Vagina (tissue), 2 donors: ENCODE measurements at regions not wholly inside any gene's neighbourhood (a gene's known extent, or its start where the extent isn't known, plus 50 kb on each side); places are given as distances from the start of the nearest gene placed in this dataset.

Experiments used
- CTCF ChIP-seq, 3 experiments: fragments of 450-650 bp in 2 of 3; fragments of 200-600 bp in 1 of 3; sonication (generic) in 1 of 3; IDR thresholded peaks; one replicate each; pipeline ENCODE4 v1.5.1; 2017 to 2019; ENCODE audit warnings: antibody characterized with exemption in 3 of 3, mild to moderate bottlenecking in 2 of 3, moderate library complexity in 2 of 3
- POLR2A ChIP-seq, 2 donors: fragments of 450-650 bp; IDR thresholded peaks; one replicate each; pipeline ENCODE4 v1.6.1; 2017; ENCODE audit warnings: antibody characterized with exemption in 2 of 2, mild to moderate bottlenecking in 2 of 2, moderate library complexity in 2 of 2

GRCh38 chr6:19435755-19436154, 401.4 kb upstream of the ID4 start:
- TF ChIP-seq CTCF (IDR thresholded peaks at IDR 0.05) (no peak), POLR2A (IDR thresholded peaks at IDR 0.05) (no peak)
